ENCODE measurements at regions not wholly inside any gene's neighbourhood (a gene's known extent, or its start where the extent isn't known, plus 50 kb on each side); places are given as distances from the start of the nearest gene placed in this dataset.
A peak's percentile ranks its signal among the peaks of the same experiment; 100 is the strongest.
"Not testable (repeated sequence)": the region's sequence is repeated elsewhere in the genome, so short reads cannot be mapped to it uniquely, and the experiment has no call there.

DNA sequence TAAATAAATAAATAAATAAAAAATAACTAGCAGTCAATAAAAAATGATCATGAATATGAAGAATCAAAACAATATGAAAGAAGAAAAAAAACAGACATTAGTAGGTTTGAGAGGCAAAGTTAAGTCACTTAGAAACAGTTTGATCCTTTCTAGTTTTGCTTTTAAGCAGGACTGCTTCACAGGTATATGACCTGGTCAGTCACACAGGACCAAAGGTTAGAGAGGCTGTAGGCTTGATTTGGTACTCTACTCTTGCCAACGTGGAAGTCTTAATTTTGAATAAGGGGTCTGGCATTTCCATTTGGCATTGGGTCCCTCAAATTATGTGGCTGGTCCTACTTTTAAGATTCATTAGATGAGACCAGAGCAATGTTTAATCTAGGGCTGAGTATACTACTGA, 441.7 kb upstream of the NECTIN3 start:
- no peak for DNase-seq

DNA sequence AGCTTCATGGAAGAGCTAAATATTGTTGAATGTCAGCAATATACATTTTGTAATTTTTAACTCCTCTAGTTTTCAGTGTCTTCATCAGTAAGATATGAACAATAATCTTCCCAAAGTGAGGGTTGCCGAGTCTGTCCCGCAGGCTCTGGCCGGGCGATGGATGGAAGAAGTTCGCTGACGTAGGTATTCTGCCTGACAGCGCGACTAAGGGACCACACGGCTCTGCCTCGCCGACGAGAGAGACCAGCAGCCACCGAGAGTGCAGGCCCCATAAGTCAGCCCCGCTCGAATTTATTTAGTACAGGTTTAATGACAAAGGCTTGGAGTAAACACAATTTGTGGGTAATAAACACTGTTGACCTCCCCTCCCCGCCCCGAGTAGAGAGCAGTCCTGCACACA, 427.4 kb upstream of the NECTIN3 start:
- DNase-seq = no peak

DNA sequence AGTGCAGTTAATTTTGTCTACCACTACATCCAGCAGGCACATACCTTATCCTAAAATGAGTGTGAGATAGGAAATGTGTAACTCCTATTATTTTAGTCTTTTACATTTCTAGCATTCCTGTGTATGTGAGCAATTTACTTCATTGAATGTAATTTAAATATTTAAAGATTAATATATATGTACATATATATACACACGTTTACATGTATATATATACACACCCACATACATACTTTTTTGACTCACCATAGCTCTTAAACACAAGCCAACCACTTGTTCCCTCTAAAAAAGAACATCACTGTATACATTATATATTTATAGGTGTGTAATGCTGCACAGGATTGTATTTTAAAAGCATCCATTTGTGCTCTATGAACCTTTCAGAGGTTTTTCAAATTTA, 425.6 kb upstream of the NECTIN3 start:
- no peak for DNase-seq

DNA sequence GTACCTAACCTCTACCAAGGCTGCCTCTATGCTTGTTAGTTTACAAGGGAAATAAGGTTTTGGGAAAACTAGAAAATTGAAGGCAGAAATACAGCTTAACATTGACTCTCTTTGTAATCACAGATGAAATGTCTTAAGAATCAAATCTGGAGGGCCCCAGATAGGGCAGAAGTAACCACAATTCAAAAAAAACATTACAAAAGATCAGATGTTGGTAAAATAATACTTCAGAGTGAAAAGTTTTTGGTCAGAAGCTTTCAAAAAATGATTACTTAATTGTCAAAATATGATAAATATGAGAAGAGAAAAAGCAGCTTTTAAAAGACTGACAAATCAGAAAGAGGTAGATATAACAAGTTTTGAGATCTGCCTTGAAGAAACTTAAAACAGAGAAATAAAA, 425.1 kb upstream of the NECTIN3 start:
- DNase-seq = no peak

DNA sequence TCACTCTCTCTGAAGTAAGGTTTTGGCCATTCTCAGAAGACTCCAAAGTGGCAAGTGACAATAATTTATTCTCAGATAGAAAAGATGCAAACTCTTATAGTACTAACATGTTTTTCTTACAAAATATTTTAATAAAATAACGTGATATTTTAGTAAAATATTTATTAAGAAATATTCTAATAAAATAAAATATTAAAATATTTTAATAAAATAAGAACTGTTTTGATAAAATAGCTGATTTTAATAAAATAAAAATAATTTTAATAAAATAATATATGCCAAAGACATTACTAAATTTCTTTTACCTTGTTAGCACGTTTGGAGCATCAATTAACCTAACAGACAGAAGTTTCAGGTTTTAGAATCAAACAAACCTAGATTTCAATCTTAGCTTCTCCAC, 424.0 kb upstream of the NECTIN3 start:
- no peak for DNase-seq

DNA sequence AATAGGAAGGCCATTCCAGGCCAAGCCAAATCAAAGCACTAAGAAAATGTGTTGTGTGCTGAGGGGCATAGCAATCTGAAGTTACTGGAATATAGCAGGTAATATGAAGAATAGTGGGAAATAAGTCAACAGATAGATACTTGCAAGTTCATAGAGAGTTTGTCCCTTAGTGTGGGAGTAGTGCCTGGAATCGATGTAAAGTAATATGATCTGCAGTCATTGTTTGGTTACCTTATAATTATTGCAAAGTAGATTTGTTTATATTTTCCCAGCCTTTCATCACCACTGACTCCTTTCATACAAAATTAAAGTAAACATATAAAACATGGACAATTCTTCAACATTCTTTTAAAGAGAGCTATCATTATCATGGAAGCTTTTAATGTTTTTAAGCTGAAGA, 420.9 kb upstream of the NECTIN3 start:
- DNase-seq = no peak

DNA sequence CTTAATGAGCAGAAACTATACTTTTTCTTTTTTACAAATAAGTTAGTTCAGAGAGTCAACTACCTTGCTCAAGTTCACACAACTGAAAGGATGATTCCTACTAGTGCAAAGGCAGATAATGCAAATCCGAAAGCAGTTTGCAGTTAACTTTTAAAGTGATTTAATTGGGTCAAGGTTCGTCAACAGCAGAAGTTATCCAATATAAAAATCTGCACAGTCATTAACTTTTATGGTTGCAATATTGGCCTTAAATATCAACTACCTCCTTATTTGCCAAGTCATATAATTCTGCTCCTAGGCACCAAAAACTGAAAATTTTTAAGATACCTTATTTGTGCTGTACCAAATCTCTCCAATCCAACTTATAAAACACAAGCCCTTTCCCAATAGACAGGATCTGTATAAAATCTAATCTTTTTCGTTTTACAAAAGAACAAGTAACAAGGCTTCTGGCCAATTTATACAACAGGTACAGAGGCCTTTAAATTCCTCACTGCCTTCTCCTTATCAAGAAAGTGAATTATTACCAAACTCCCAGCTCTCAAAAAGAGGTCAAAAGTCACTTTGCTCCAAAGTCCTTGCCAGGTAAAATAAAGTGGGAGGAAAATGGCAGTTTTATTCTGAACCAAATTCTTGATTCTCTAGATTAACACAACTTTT, 416.6 kb upstream of the NECTIN3 start:
- DNase-seq = no peak

DNA sequence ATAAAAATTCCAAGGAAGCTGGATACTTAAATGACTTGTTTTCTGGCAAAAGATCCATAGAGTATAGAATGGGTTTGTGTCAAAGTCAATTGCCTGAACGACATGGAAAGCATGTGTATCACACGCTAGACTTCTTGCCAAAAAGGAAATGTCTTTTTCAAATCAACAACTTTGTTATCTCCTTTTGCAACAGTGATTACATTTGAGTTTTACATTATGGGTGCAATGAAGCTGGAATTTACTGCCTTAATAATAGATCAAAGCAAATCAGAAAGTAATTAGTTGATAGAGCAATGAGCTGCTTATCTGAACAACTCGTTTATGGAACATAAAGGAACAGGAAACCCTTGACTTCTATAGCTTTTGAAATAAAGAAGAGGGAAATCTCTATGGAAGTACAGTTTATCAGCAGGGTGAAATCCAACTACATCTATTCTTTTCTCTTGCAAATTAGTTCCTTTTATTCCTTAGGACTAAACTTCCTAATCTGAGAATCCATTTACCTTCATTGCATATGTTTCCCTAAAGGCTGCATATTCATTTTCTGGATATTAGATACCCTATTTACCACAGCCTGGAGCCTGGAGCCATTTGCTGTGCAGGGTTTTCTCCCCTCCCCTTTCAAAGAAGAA, 415.1 kb upstream of the NECTIN3 start:
- DNase-seq = peak; percentile 25

DNA sequence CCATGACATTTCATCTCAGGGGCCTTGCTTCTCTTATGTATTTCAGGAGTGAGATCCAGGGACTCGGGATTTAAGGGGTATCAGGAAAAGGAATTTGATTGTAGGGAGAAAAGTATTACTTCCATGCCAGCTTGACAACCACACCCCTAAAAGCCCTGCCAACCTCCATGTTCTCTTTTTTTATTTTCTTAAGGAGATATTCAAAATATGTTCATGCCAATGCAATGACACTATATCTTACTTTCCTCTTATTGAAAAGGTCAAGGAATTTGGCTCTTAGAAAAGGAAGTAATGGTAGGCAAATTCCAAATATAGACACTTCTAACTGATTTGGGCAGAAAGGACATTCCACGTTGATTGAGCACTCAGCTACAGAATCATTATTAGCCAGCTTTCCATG, 407.5 kb upstream of the NECTIN3 start:
- DNase-seq = peak; percentile 13

DNA sequence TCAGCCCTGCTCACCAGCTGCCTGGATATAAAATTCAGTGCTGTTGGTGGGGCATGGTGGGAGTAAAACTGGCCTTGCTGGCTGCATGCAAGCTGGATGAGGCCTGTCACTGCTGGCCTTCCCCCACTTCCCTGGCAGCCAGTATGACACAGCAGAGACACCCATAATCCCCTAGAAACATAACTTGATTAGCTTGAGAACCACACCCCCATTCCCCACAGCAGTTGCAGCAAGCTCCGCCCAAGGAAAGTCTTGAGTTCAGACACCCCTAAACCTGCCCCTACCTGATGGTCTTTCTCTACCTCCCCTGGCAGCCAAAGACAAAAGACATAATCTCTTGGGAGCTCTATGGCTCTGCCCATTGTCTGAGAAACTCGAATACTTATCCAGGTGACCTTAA, 405.1 kb upstream of the NECTIN3 start:
- no peak for DNase-seq

DNA sequence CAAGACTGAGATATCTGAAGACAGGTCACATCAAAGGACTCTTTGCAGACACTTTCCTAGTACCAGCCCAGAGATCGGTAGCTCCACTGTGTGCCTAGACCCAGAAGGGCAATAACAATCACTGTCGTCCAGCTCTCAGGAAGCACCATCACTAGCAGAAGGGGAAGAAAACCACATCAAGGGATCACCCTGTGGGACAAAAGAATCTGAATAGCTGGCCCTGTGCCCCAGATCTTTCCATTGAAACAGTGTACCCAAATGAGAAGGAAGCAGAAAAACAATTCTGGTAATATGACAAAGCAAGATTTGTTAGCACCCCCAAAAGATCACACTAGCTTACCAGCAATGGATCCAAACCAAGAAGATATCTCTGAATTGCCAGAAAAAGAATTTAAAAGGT, 404.4 kb upstream of the NECTIN3 start:
- DNase-seq = peak; percentile 15

DNA sequence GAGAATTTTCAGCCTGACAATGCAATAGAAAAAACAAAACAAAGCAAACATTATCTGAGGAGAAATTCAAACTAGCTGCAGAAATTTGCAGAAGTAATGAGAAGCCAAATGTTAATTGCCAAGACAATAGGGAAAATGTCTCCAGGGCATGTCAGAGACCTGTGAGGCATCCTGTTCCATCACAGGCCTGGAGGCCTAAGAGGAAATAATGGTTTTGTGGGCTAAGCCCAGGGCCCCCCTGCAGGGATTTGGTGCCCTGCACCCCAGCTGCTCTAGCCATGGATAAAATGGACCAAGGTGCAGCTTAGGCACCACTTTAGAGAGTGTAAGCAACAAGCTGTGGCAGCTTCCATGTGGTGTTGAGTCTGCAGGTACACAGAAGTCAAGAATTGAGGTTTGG, 401.2 kb upstream of the NECTIN3 start:
- DNase-seq = no peak

DNA sequence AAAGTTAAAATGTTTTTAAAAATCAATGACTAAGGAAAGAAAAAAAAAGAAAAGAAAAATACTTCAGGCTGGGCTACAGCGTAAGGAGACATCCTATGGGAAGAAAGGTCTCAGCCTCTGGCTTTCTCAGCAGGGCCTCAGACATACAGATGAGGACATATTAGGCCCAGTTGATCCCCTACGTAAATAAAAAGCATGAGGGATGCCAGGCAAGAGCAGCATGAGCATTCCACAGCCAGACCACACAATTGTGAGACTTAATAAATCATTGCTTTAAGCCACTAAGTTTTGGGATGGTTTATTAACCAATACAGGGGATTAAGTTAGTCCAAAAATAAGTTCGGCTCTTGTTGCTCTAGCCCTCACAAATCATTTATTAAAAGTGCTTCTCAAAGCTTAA, 394.1 kb upstream of the NECTIN3 start:
- no peak for DNase-seq

DNA sequence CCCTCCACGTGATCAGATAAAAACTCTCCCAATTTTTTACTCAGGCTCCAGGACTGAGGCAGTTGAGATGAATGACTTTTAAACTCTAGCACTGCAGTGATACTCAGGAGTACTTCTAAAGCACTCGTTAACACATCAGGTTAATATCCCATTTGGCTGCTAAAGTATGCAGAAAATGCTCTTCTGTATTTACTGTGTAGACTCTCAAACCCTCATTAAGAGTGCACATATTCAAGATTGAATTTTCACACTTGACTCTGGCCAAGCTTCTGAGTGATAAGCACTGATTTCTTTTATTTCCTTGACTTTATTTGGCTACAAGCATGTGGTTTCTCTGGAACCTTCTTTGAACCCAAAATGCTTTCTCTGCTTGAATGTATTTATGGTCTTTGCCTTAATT, 392.3 kb upstream of the NECTIN3 start:
- DNase-seq = no peak

DNA sequence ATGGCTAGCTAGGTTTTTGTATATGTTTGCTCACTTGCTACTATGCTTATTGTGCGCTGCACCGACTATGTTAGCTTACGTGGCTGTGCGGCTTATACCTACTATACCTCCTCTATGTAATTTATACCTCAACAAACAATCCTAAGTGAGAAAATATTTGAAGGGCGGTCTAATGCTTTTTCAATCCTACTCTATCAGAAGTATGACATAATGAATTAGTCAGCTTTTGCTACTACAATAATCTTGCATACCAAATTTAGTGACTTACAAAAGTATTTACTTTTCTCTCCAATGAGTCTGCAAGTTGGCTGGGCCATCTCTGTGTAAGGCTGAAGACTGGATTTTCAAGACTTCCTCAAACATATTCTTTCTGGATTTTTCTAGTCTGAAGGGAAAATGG, 391.2 kb upstream of the NECTIN3 start:
- no peak for DNase-seq

DNA sequence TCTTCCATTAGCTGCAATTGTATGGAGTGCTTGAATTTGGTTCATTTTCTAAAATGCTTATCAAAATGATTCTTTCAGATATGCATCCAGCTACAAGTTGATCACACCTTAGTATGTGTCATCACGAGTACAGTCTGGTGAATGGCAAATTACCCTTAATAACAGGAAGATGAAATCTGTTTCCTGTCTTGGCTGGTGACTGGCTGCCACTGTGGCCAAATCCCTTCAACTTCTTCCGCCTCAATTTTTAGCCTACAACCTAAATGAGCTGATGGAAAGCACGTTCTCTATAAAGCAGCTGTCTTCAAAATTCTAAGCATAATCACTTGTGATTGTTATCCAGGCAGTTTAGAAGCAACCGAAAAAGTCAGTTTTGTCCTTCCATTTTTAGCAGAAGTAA, 387.1 kb upstream of the NECTIN3 start:
- peak; percentile 30 for DNase-seq

DNA sequence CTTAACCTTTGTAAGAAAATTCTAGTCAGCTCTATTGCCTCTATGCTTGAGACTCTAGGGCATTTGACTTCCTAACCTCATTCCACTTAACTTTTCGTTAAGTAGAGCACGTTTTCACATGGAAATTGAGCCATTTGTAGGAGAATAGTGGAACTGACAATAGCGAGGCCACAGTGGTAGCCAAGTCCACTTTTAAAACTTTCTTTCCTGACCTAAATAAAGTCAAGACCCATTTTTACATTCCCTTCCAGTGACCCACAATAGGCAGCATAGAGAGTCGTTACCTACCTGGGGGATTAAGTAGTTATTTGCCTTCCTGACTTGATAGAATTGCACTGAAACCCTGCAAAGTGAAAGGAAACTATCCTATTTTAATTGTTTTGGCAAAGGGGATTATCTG, 386.0 kb upstream of the NECTIN3 start:
- no peak for DNase-seq

DNA sequence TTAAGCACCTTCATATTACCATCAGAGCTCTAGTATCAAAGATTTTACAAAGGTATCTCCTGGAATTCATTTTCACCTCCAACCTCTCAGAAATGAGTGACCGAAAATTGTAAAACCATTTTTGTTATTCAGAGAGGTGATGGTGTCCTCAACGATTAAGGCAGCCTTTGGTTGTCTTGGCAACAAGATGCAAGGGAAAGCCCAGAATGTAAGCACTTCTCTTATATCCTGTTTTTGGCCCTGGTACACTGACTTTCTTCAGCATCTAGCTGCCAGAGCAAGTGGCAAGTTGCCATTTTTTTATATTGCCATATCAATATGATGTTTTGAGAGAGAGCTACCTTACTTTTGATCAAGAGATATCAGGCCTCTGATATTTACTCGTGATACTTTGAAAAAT, 384.9 kb upstream of the NECTIN3 start:
- DNase-seq = peak; percentile 5

DNA sequence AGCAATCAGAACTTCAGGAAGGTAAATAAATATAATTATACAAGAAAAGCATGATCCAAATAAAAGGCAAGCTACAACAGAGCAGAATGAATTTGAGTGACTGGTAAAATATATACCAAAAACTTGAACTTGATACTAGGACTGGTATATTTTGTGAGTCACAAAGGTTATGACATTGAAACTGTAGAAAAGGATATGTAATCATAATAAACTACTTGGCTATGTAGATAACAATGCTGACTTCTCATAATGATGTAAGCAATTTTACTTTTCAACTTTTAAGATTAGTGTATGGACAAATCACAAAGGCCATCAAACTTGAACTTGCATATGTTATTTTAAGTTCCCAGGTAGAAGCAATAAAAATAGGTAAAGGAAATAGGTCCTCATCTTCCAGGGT, 384.5 kb upstream of the NECTIN3 start:
- no peak for DNase-seq

DNA sequence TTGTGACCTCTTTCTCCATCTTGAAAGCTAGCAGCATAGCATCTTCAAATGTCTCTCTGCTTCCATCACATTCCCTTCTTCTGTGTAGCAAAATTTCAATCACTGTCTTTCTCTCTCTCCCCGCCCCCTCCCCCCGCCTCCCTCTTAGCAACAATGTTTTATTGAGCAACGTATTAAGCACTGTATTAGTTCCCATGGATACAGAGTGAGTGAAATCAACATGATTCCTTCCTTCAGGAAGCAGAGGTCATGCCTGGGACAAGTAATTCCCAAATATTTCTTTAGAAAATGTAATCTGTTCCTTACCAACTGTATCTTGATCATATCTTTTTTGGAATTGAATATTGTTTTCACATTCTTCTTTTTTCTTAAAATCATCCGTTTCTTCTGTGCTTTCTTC, 373.7 kb upstream of the NECTIN3 start:
- DNase-seq = peak; percentile 31

DNA sequence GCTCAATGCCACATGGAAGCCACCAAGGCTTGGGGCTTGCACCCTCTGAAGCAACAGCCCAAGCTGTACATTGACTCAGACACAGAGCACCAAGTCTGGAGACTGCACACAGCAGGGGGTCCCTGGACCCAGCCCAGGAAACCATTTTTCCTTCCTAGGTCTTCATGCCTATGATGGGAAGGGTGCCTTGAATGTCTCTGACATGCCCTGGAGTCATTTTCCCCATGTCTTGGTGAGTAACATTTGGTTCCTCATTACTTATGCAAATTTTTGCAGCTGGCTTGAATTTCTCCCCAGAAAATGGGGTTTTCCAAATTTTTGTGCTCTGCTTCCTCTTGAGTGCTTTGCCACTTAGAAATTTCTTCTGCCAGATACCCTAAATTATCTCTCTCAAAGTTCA, 367.3 kb upstream of the NECTIN3 start:
- not testable (repeated sequence) for DNase-seq

DNA sequence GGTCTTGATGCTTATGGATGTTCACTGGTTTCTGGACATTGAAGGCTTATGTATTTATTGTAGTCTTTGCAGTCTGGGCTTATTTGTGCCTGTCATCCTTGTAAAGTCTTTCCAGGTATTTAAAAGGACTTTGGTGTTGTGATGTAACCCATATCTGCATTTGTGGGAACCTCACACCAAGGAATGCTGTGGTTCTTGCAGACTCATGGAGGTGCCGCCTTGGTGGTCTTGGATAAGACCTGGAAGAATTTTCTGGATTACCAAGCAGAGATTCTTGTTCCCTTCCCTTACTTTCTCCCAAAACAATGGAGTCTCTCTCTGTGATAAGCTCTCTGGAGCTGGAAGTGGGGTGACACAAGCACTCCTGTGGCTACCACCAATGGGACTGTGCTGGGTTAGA, 363.5 kb upstream of the NECTIN3 start:
- DNase-seq = no peak

DNA sequence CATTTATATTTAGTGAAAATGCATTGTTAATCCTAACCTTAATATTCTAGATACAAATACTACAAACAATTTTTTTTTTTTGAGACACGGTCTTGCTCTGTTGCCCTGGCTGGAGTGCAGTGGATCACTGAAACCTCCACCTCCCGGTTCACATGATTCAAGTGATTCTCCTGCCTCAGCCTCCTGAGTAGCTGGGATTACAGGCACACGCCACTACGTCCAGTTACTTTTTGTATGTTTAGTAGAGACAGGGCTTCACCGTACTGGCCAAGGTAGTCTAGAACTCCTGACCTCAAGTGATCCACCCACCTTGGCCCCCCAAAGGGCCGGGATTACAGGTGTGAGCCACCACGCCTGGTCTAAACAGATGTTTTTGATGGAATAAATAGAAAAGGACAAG, 361.5 kb upstream of the NECTIN3 start:
- DNase-seq = no peak

DNA sequence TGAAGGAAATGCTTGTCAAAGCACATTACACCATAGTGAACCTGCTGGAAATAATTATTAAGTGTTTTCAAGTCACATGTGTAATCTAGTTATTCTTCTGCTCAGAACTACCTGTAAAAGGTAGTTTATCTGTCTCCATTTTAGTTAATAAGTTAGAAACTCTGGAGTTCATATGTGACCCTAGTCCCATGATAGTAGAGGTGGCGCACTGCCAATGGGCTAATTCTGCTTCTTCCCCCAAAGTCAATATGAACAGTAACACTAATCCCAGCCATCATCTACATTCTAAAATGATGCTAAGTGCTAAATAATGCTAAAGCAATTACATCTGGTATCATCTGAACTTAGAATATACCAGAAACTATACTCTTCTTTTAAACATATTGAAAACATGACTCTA, 361.0 kb upstream of the NECTIN3 start:
- no peak for DNase-seq

All from dermis blood vessel endothelial cell (primary cell).